Lower leg skin (tissue), 4 donors: ENCODE measurements at regions not wholly inside any gene's neighbourhood (a gene's known extent, or its start where the extent isn't known, plus 50 kb on each side); places are given as distances from the start of the nearest gene placed in this dataset.

Source experiments
- DNase-seq, 2 donors: peaks; one replicate each; pipeline ENCODE4 v3.0.0-alpha.2; 2019; ENCODE audit warnings: low spot score in 2 of 2
- H3K4me3 ChIP-seq: fragments of 200-600 bp; sonication (generic); 2 replicates; pipeline ENCODE4 v1.5.1; 2017; ENCODE audit warnings: mild to moderate bottlenecking, low read depth; ENCODE audit not compliant: poor library complexity, severe bottlenecking
- POLR2A ChIP-seq, 2 donors: fragments of 450-650 bp; IDR thresholded peaks; one replicate each; pipeline ENCODE4 v1.6.1; 2016 to 2017; ENCODE audit warnings: antibody characterized with exemption in 2 of 2, mild to moderate bottlenecking in 1 of 2, moderate library complexity in 1 of 2
- WGBS, 2 donors: methylation state at CpG; one replicate each; pipeline ENCODE4 v1.1.5; 2018; 5-methylcytosine and 5-hydroxymethylcytosine counted together
- intact Hi-C: fragments of 100-400 bp; cut with DNase I; formaldehyde crosslinking; loops from one replicate; pipeline ENCODE4 v1.15.0; 2023; ENCODE audit warnings: low total_unique reads
- TF ChIP-seq, protein P1 (sequence below), 3 donors: fragments of 450-650 bp; IDR thresholded peaks; one replicate each; pipeline ENCODE4 v1.5.1; 2016; ENCODE audit warnings: antibody characterized with exemption in 3 of 3, mild to moderate bottlenecking in 3 of 3, moderate library complexity in 2 of 3

DNA sequence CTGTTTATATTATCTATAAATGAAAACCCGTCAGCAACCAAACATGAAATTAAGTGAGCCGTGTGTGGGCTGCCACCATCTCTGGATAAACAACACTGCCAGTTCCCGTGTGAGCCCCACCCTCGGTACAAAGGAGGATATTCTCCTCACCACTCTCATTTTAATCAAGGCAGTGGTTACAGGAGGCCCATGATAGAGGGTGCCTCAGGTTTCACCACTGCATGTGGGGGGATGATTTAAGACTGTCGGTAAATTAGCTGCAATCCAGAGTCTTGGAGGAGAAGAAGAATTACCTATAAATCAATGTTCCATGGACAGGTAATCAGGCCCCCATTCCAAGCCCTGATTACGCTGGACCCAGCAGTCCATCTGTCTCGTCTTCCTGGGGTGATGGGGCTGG, 361.6 kb upstream of the SULF2 start:
- intact Hi-C loops, result no loop called here

DNA sequence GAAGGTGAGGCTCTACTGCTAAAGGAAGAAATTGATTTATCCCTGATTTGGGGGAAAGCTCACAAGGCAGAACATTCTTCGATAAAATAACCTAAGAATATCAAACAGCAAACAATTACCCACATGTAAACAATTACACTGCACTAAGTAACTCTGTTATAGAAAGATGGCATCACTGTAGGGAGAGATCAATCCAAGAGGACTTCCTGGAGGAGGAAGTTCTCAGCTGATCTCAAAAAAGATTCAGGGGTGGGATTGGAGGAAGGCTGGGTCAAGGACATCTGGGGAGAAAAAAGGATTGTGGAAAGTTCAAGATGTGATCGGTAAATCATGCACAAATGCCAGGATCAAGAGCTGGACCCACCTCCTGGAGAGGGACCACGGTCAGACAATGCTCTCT, 361.0 kb upstream of the SULF2 start:
- TF ChIP-seq, protein P1, sequence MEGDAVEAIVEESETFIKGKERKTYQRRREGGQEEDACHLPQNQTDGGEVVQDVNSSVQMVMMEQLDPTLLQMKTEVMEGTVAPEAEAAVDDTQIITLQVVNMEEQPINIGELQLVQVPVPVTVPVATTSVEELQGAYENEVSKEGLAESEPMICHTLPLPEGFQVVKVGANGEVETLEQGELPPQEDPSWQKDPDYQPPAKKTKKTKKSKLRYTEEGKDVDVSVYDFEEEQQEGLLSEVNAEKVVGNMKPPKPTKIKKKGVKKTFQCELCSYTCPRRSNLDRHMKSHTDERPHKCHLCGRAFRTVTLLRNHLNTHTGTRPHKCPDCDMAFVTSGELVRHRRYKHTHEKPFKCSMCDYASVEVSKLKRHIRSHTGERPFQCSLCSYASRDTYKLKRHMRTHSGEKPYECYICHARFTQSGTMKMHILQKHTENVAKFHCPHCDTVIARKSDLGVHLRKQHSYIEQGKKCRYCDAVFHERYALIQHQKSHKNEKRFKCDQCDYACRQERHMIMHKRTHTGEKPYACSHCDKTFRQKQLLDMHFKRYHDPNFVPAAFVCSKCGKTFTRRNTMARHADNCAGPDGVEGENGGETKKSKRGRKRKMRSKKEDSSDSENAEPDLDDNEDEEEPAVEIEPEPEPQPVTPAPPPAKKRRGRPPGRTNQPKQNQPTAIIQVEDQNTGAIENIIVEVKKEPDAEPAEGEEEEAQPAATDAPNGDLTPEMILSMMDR (IDR thresholded peaks at IDR 0.05), result no peak
- TF ChIP-seq POLR2A (IDR thresholded peaks at IDR 0.05), result no peak
- H3K4me3 ChIP-seq, result no peak overlapping the region
- no peak for DNase-seq
- intact Hi-C loops, result no loop called here
- WGBS, 2 donors, result 86% methylated on average over 3 of the region's 3 CpGs

More for the DNA sequence above, 361.6 kb upstream of the SULF2 start:
- no peak for DNase-seq
- TF ChIP-seq POLR2A (IDR thresholded peaks at IDR 0.05), result no peak
- TF ChIP-seq, protein P1 (IDR thresholded peaks at IDR 0.05), result no peak
- 51 to 57% methylated on average over 7 of the region's 7 CpGs for WGBS, 2 donors
- H3K4me3 ChIP-seq, result no peak overlapping the region

DNA sequence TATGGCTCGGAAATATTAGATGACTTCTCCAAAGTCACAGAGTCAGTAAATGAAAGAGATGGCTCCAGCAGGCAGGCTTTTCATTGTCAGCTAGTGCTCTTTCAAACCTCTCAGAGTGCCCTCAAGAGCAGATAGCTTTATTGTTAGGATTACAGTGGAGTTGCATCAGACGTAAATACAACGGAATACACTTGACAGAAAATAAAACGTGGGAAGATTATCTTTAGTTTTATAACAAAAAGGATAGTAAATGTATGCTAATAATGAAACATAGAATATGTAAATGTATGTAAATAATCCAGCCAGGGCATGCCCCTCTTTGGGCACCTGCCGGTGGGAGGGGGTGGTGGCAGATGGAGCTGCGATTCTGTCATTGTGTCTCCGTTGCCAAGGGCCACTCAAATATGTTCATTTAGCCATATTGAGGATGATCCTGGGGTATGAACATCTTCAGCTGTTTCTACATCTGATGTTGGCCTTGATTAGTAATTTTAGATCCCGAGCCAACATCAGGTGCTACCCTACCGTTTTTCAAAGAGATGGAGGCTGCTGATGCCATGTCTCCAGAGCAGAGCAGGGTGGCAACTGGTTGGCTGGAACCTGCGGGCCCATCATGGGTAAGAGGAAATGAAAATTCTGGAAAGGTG, 358.3 kb upstream of the SULF2 start:
- 84% methylated on average over 10 of the region's 10 CpGs for WGBS, 2 donors
- H3K4me3 ChIP-seq, result no peak overlapping the region
- no peak for TF ChIP-seq POLR2A (IDR thresholded peaks at IDR 0.05)
- TF ChIP-seq, protein P1 (IDR thresholded peaks at IDR 0.05), result no peak
- no peak for DNase-seq
- intact Hi-C loops, result no loop called here

DNA sequence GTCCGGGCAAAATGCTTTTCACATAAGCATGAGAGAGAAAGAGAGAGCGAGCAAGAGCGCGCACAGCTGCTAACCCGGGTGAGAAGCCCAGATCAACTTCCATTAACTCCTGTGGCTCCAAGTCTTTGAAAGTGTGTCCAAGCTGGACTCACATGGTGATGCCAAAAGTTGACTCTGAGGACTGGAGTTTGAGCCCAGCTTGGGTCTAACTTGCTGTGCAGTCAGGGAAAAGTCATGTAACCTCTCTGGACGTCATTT, 357.2 kb upstream of the SULF2 start:
- intact Hi-C loops, result no loop called here
- 52 to 58% methylated on average over 6 of the region's 6 CpGs for WGBS, 2 donors
- no peak for TF ChIP-seq POLR2A (IDR thresholded peaks at IDR 0.05)
- TF ChIP-seq, protein P1 (IDR thresholded peaks at IDR 0.05), result no peak
- H3K4me3 ChIP-seq, result no peak overlapping the region
- DNase-seq, result no peak

DNA sequence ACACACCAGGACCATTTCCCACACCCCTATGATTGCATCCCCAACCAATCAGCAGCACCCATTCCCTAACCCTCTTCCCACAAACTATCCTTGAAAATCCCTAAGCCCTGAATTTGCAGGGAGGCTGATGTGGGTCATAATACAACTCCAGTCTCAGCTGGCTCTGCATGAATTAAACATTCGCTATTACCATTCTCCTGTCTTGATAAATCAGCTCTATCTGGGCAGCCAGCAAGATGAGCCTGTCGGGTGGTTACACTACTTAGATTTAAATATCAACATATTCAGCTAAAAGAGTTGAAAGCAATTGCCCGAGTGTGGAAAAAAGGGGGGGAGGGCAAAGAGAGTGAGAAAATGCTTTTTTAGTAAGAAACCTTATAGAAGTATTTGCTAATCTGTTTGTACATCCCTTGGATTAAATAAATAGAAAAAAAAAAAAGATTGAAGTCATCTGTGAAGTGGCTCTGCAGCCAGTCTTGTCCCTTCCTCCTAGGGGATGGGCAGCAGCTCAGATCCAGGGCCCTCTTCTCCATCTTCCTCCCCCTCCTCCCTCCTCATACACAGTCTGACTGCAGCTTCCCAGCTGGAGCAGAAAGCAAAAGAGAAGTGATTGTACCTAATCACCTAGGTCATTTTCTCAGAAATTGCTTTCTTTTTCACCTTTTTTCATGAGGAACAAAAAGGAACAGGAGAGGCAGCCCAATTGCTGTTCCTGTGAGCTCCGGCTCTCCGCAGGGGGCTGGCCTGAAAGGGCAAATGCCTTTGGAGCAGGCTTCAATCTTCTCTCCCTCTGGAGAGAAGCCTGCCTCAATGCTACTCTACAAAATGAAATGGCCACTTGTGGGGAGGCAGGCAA, 356.6 kb upstream of the SULF2 start:
- no peak overlapping the region for H3K4me3 ChIP-seq
- intact Hi-C loops, result no loop called here
- WGBS, 2 donors, result 64 to 67% methylated on average over 5 of the region's 5 CpGs
- TF ChIP-seq, protein P1 (IDR thresholded peaks at IDR 0.05), result no peak
- no peak for TF ChIP-seq POLR2A (IDR thresholded peaks at IDR 0.05)
- DNase-seq, result no peak
